Choroid plexus epithelial cell (primary cell): ENCODE measurements at regions not wholly inside any gene's neighbourhood (a gene's known extent, or its start where the extent isn't known, plus 50 kb on each side); places are given as distances from the start of the nearest gene placed in this dataset.
A peak's percentile ranks its signal among the peaks of the same experiment; 100 is the strongest.

Experiments
- DNase-seq: peaks from one replicate; pipeline ENCODE4 v3.0.0-alpha.2; 2010; ENCODE audit warnings: low read depth
- H3K4me3 ChIP-seq: 2 replicates; pipeline ENCODE4 v1.5.1; 2011; ENCODE audit warnings: low read depth, mild to moderate bottlenecking, control low read depth, low read length, moderate library complexity
- CTCF ChIP-seq: conservative IDR thresholded peaks from 2 replicates; pipeline ENCODE4 v1.5.1; 2011; ENCODE audit warnings: low read depth, mild to moderate bottlenecking, control low read depth, inconsistent platforms, low read length, moderate library complexity

- H3K4me3 ChIP-seq, result no peak overlapping the region
- DNase-seq, result peak; percentile 18
- TF ChIP-seq CTCF, result no peak
These were observed 86.5 kb upstream of the WARS2 start for GRCh38 chr1:119226913-119227312.

GRCh38 chr1:119227456-119227855 is 87.0 kb upstream of the WARS2 start:
- DNase-seq, result peak; percentile 25
- no peak for TF ChIP-seq CTCF
- H3K4me3 ChIP-seq, result no peak overlapping the region

- DNase-seq, result no peak
- TF ChIP-seq CTCF, result no peak
These were observed 88.1 kb upstream of the WARS2 start for GRCh38 chr1:119228335-119229080.

GRCh38 chr1:119235120-119235519 is 94.7 kb upstream of the WARS2 start:
- DNase-seq, result no peak
- TF ChIP-seq CTCF, result no peak

More at GRCh38 chr1:119228335-119229080, 88.1 kb upstream of the WARS2 start:
- no peak overlapping the region for H3K4me3 ChIP-seq

GRCh38 chr1:119245881-119246280 is 105.4 kb upstream of the WARS2 start:
- no peak overlapping the region for H3K4me3 ChIP-seq
- TF ChIP-seq CTCF, result no peak
- no peak for DNase-seq

More at GRCh38 chr1:119235120-119235519, 94.7 kb upstream of the WARS2 start:
- no peak overlapping the region for H3K4me3 ChIP-seq

- H3K4me3 ChIP-seq, result no peak overlapping the region
- DNase-seq, result no peak
- no peak for TF ChIP-seq CTCF
These were observed 108.8 kb upstream of the WARS2 start for GRCh38 chr1:119249283-119249682.

- TF ChIP-seq CTCF, result no peak
- no peak for DNase-seq
- H3K4me3 ChIP-seq, result no peak overlapping the region
These were observed 109.8 kb upstream of the WARS2 start for GRCh38 chr1:119250299-119250698.
